K562 (cell line): ENCODE measurements at regions not wholly inside any gene's neighbourhood (a gene's known extent, or its start where the extent isn't known, plus 50 kb on each side); places are given as distances from the start of the nearest gene placed in this dataset.

ENCODE experiments used
- ATAC-seq: fragments of 200-7000 bp; cut with Tn5 transposase; 3 replicates; pipeline ENCODE4 v1.9.1; 2020; ENCODE audit warnings: moderate library complexity
- BruUV-seq: library from RNA; stranded (reverse); fragments of 400-500 nt; replicated peaks from 2 replicates; lab custom pipeline; 2021; lab: Mats Ljungman, UMichigan
- CTCF ChIA-PET: fragments of 300-600 bp; formaldehyde crosslinking; extraction: SDS; loops from one replicate; lab custom pipeline; 2021; ENCODE audit warnings: low intra/inter-chr PET ratio; lab: Yijun Ruan, JAX
- POLR2A ChIA-PET: fragments of 300-600, 350-650 bp; sonication (Branson Sonifier 250); formaldehyde crosslinking; extraction: SDS; loops from one replicate; lab custom pipeline; 2021; ENCODE audit warnings: antibody characterized with exemption, inconsistent platforms; lab: Yijun Ruan, JAX
- DNase-seq, 4 experiments: peaks; one replicate each; pipeline versions ENCODE4 v3.0.0 to v3.0.0-alpha.2; 2011 to 2018; ENCODE audit warnings: low spot score in 3 of 4, mixed read lengths in 3 of 4; ENCODE audit errors: extremely low read depth in 1 of 4
- FAIRE-seq: peaks from 2 replicates; lab custom pipeline; 2011; peaks lifted over from hg19 to GRCh38; lab: Jason Lieb, UNC
- H2AFZ ChIP-seq: 2 replicates; pipeline ENCODE4 v1.6.0; 2011; ENCODE audit warnings: low read depth, low read length, control low read depth, inconsistent platforms
- H3K27ac ChIP-seq: fragments of 200-600 bp; 3 replicates; pipeline ENCODE4 v1.8.0; 2011; ENCODE audit warnings: low read depth, mild to moderate bottlenecking, control low read depth, inconsistent platforms, low read length, moderate library complexity, mixed read lengths; ENCODE audit errors: extremely low read depth
- H3K27me3 ChIP-seq, 2 experiments: fragments of 300-600 bp in 1 of 2; 2 replicates in 1 of 2; 3 replicates in 1 of 2; pipeline versions ENCODE4 v1.6.0 to v1.8.0; 2011; ENCODE audit warnings: inconsistent platforms in 2 of 2, low read length in 2 of 2, mild to moderate bottlenecking in 1 of 2, mixed read lengths in 1 of 2, moderate library complexity in 1 of 2; ENCODE audit not compliant: control insufficient read depth in 2 of 2, insufficient read depth in 2 of 2
- H3K36me3 ChIP-seq: fragments of 300-600 bp; 3 replicates; pipeline ENCODE4 v1.8.0; 2011; ENCODE audit warnings: mild to moderate bottlenecking, low read length, inconsistent platforms; ENCODE audit not compliant: control insufficient read depth, insufficient read depth
- H3K4me1 ChIP-seq, 2 experiments: fragments of 200-600 bp in 1 of 2; replicated peaks in 1 of 2; 2 replicates in 1 of 2; 3 replicates in 1 of 2; pipeline versions ENCODE4 v1.5.1 to v1.8.0; 2011; ENCODE audit warnings: inconsistent platforms in 2 of 2, low read length in 2 of 2, mild to moderate bottlenecking in 1 of 2, mixed read lengths in 1 of 2, moderate library complexity in 1 of 2; ENCODE audit not compliant: control insufficient read depth in 2 of 2, insufficient read depth in 2 of 2
- H3K4me2 ChIP-seq: 2 replicates; pipeline ENCODE4 v1.6.1; 2011; ENCODE audit warnings: low read length, control low read depth, inconsistent platforms, mixed read lengths; ENCODE audit not compliant: insufficient read depth
- H3K4me3 ChIP-seq: fragments of 200-600 bp; sonication (generic), shearing (Covaris generic); 2 replicates; pipeline ENCODE4 v1.5.1; 2016; ENCODE audit warnings: control low read depth, inconsistent platforms
- H3K79me2 ChIP-seq: fragments of 200-600 bp; 3 replicates; pipeline ENCODE4 v1.8.0; 2011; ENCODE audit warnings: low read length, inconsistent platforms; ENCODE audit not compliant: control insufficient read depth, insufficient read depth
- H3K9ac ChIP-seq, 2 experiments: 2 replicates each; pipeline versions ENCODE4 v1.6.0 to v1.6.1; 2011; ENCODE audit warnings: low read depth in 2 of 2, low read length in 2 of 2, control low read depth in 1 of 2, inconsistent platforms in 1 of 2, mild to moderate bottlenecking in 1 of 2, mixed read lengths in 1 of 2; ENCODE audit not compliant: insufficient read depth in 1 of 2
- H3K9me1 ChIP-seq: one replicate; pipeline ENCODE4 v1.6.0; 2011; ENCODE audit warnings: inconsistent platforms, mild to moderate bottlenecking, low read length, moderate library complexity; ENCODE audit not compliant: control insufficient read depth, insufficient read depth
- H3K9me3 ChIP-seq: replicated peaks from 2 replicates; pipeline ENCODE4 v1.5.1; 2011; ENCODE audit warnings: low read depth, low read length, inconsistent platforms; ENCODE audit not compliant: control insufficient read depth, insufficient read depth
- H4K20me1 ChIP-seq: replicated peaks from 2 replicates; pipeline ENCODE4 v1.6.1; 2011; ENCODE audit warnings: low read length, inconsistent platforms, mixed read lengths; ENCODE audit not compliant: control insufficient read depth, insufficient read depth
- C11orf30 ChIP-seq: fragments of 450-650 bp; IDR thresholded peaks from 2 replicates; pipeline ENCODE4 v1.6.1; 2016; ENCODE audit warnings: low read depth, mild to moderate bottlenecking
- EP400 ChIP-seq: fragments of 450-650 bp; IDR thresholded peaks from 2 replicates; pipeline ENCODE4 v1.6.1; 2017; ENCODE audit warnings: antibody characterized with exemption, mild to moderate bottlenecking, moderate library complexity
- FOXK1 ChIP-seq: sonication (generic); formaldehyde crosslinking; IDR thresholded peaks from 2 replicates; pipeline ENCODE4 v1.8.0; 2022; ENCODE audit warnings: missing genetic modification reagents, mild to moderate bottlenecking, borderline replicate concordance
- NUFIP1 ChIP-seq: fragments of 450-650 bp; IDR thresholded peaks from 2 replicates; pipeline ENCODE4 v1.6.1; 2018; ENCODE audit not compliant: partially characterized antibody
- ZNF507 ChIP-seq: conservative IDR thresholded peaks from 2 replicates; pipeline ENCODE4 v1.6.1; 2017; ENCODE audit warnings: missing genetic modification characterization, missing compliant biosample characterization
- WGBS: fragments of 100-300 bp; shearing (Covaris generic); methylation state at CpG from one replicate; pipeline ENCODE4 v1.1.6; 2016; ENCODE audit warnings: low coverage, mixed read lengths; ENCODE audit not compliant: insufficient coverage; ENCODE audit errors: missing lambda C conversion rate; 5-methylcytosine and 5-hydroxymethylcytosine counted together
- in situ Hi-C: fragments of 300-500 bp; cut with MboI; formaldehyde crosslinking; loops from 4 replicates; pipeline ENCODE4 v1.15.0; 2018; ENCODE audit warnings: inconsistent platforms, mixed read lengths
- intact Hi-C: fragments of 100-400 bp; cut with micrococcal nuclease; formaldehyde crosslinking; loops from 2 replicates; pipeline ENCODE4 v1.14.2; 2022
- TF ChIP-seq, protein P1 (sequence below): sonication (generic); formaldehyde crosslinking; IDR thresholded peaks from 2 replicates; pipeline ENCODE4 v1.4.0; 2020; ENCODE audit warnings: mild to moderate bottlenecking, missing genetic modification reagents
- TF ChIP-seq, protein P2 (sequence below): IDR thresholded peaks from 3 replicates; pipeline ENCODE4 v1.6.1; 2011; ENCODE audit warnings: borderline replicate concordance, mild to moderate bottlenecking, moderate library complexity; ENCODE audit not compliant: insufficient read length; ENCODE audit errors: extremely low read depth
- TF ChIP-seq, protein P3 (sequence below): sonication (generic); formaldehyde crosslinking; IDR thresholded peaks from 2 replicates; pipeline ENCODE4 v1.8.0; 2022; ENCODE audit warnings: mild to moderate bottlenecking, missing genetic modification reagents, borderline replicate concordance

DNA sequence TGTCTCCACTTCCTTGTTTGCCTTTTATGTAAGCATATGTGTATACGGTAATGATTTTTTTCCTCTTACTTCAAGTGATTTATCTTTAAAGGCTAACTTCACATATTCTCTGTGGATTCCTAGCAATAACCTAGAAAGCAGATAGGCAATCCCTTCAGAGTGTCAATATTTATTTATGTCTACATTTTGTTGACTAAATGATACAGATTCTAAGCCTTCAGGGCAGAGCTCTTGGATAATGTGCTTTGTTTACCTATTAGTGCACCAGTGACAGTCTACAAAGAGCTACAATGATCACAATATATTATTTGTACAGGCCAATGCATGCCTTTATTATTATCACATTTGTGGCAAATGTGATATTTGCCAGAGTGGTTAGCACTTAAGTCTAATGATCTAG lies 406.2 kb downstream of the EFNB2 start:
- ChIA-PET POLR2A (no interaction called here), CTCF (no interaction called here)
- intact Hi-C loops = no loop called here

More for the DNA sequence above, 406.2 kb downstream of the EFNB2 start:
- in situ Hi-C loops = no loop called here
- H3K9ac ChIP-seq = no peak overlapping the region
- no peak for TF ChIP-seq NUFIP1
- no peak for TF ChIP-seq FOXK1
- TF ChIP-seq C11orf30 = no peak
- TF ChIP-seq ZNF507 (tag) = no peak
- no peak for TF ChIP-seq EP400
- TF ChIP-seq, protein P1, sequence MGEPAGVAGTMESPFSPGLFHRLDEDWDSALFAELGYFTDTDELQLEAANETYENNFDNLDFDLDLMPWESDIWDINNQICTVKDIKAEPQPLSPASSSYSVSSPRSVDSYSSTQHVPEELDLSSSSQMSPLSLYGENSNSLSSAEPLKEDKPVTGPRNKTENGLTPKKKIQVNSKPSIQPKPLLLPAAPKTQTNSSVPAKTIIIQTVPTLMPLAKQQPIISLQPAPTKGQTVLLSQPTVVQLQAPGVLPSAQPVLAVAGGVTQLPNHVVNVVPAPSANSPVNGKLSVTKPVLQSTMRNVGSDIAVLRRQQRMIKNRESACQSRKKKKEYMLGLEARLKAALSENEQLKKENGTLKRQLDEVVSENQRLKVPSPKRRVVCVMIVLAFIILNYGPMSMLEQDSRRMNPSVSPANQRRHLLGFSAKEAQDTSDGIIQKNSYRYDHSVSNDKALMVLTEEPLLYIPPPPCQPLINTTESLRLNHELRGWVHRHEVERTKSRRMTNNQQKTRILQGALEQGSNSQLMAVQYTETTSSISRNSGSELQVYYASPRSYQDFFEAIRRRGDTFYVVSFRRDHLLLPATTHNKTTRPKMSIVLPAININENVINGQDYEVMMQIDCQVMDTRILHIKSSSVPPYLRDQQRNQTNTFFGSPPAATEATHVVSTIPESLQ = no peak
- TF ChIP-seq, protein P2, sequence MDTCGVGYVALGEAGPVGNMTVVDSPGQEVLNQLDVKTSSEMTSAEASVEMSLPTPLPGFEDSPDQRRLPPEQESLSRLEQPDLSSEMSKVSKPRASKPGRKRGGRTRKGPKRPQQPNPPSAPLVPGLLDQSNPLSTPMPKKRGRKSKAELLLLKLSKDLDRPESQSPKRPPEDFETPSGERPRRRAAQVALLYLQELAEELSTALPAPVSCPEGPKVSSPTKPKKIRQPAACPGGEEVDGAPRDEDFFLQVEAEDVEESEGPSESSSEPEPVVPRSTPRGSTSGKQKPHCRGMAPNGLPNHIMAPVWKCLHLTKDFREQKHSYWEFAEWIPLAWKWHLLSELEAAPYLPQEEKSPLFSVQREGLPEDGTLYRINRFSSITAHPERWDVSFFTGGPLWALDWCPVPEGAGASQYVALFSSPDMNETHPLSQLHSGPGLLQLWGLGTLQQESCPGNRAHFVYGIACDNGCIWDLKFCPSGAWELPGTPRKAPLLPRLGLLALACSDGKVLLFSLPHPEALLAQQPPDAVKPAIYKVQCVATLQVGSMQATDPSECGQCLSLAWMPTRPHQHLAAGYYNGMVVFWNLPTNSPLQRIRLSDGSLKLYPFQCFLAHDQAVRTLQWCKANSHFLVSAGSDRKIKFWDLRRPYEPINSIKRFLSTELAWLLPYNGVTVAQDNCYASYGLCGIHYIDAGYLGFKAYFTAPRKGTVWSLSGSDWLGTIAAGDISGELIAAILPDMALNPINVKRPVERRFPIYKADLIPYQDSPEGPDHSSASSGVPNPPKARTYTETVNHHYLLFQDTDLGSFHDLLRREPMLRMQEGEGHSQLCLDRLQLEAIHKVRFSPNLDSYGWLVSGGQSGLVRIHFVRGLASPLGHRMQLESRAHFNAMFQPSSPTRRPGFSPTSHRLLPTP = no peak
- TF ChIP-seq, protein P3, sequence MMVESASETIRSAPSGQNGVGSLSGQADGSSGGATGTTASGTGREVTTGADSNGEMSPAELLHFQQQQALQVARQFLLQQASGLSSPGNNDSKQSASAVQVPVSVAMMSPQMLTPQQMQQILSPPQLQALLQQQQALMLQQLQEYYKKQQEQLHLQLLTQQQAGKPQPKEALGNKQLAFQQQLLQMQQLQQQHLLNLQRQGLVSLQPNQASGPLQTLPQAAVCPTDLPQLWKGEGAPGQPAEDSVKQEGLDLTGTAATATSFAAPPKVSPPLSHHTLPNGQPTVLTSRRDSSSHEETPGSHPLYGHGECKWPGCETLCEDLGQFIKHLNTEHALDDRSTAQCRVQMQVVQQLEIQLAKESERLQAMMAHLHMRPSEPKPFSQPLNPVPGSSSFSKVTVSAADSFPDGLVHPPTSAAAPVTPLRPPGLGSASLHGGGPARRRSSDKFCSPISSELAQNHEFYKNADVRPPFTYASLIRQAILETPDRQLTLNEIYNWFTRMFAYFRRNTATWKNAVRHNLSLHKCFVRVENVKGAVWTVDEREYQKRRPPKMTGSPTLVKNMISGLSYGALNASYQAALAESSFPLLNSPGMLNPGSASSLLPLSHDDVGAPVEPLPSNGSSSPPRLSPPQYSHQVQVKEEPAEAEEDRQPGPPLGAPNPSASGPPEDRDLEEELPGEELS (CRISPR knock-in tag) = no peak
- no peaks in the 10 kb centered on the region for H3K36me3 ChIP-seq
- 0% methylated on average over 1 of the region's 1 CpG for WGBS
- H2AFZ ChIP-seq = no peak overlapping the region
- no peaks in the 10 kb centered on the region for H3K27me3 ChIP-seq
- no peaks in the 10 kb centered on the region for H4K20me1 ChIP-seq
- DNase-seq (no peak), FAIRE-seq (no peak), ATAC-seq (no peak)
- H3K4me1 ChIP-seq = no peaks in the 10 kb centered on the region
- H3K9me3 ChIP-seq = no peaks in the 10 kb centered on the region
- no peak overlapping the region for H3K27ac ChIP-seq
- BruUV-seq = no TSS peak
- no peaks in the 10 kb centered on the region for H3K79me2 ChIP-seq
- H3K4me3 ChIP-seq = no peak overlapping the region
- no peaks in the 10 kb centered on the region for H3K9me1 ChIP-seq
- no peak overlapping the region for H3K4me2 ChIP-seq
